Esophagus squamous epithelium (tissue), 5 donors: ENCODE measurements at regions not wholly inside any gene's neighbourhood (a gene's known extent, or its start where the extent isn't known, plus 50 kb on each side); places are given as distances from the start of the nearest gene placed in this dataset.

Source experiments
- DNase-seq: peaks from one replicate; lab custom pipeline; 2025; lab: John Stamatoyannopoulos, UW
- H3K27ac ChIP-seq, 4 donors: fragments of 200-600 bp; sonication (generic); one replicate each; pipeline ENCODE4 v1.5.1; 2016 to 2019; ENCODE audit warnings: mild to moderate bottlenecking in 1 of 4
- H3K27me3 ChIP-seq, 4 donors: fragments of 200-600 bp; sonication (generic); 1 replicate in 3 of 4; 2 replicates in 1 of 4; pipeline versions ENCODE4 v1.5.1 to v1.6.0; 2017 to 2021; ENCODE audit warnings: antibody characterized with exemption in 1 of 4
- H3K36me3 ChIP-seq, 3 donors: fragments of 200-600 bp; sonication (generic); one replicate each; pipeline ENCODE4 v1.5.1; 2016 to 2019
- H3K4me1 ChIP-seq, 3 donors: fragments of 200-600 bp; sonication (generic); one replicate each; pipeline ENCODE4 v1.5.1; 2017 to 2019
- H3K4me3 ChIP-seq, 4 donors: fragments of 200-600 bp; sonication (generic); 1 replicate in 3 of 4; 2 replicates in 1 of 4; pipeline ENCODE4 v1.5.1; 2016 to 2019; ENCODE audit warnings: mild to moderate bottlenecking in 2 of 4, moderate library complexity in 1 of 4
- H3K9me3 ChIP-seq, 3 donors: fragments of 200-600 bp; sonication (generic); one replicate each; pipeline ENCODE4 v1.5.1; 2016 to 2019
- CTCF ChIP-seq, 6 experiments: fragments of 450-650 bp in 4 of 6; fragments of 200-600 bp in 2 of 6; sonication (generic) in 2 of 6; IDR thresholded peaks; one replicate each; pipeline ENCODE4 v1.5.1; 2016 to 2019; ENCODE audit warnings: antibody characterized with exemption in 6 of 6, mild to moderate bottlenecking in 4 of 6, moderate library complexity in 4 of 6
- POLR2A ChIP-seq, 4 donors: fragments of 450-650 bp; IDR thresholded peaks; one replicate each; pipeline ENCODE4 v1.6.1; 2017; ENCODE audit warnings: antibody characterized with exemption in 4 of 4, mild to moderate bottlenecking in 4 of 4, moderate library complexity in 3 of 4
- WGBS, 2 donors: methylation state at CpG; one replicate each; pipeline ENCODE4 v1.1.5; 2018; 5-methylcytosine and 5-hydroxymethylcytosine counted together
- intact Hi-C: fragments of 100-400 bp; cut with DNase I; formaldehyde crosslinking; loops from one replicate; pipeline ENCODE4 v1.15.0; 2022
- donor health status: DM: yes; HTN: yes; CAD: no.

DNA sequence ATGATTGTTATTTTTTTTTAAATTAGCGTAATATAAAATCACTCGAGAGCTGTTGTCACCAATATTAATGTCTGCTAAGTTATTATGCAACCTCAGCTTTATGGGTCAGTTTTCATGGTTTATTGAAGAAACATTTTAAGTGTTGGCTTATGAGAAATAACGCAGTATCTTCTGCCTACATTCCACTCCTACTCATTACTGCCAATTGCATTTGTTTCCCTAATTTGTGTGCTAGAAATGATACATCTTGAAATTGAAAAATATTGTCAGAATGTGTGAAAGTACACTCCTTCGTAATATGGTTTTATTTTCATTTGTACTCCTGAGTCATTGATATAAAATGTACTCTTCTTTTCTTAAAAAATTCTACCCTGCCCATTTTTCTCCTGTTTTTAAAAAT, 333.3 kb upstream of the HSF2 start:
- TF ChIP-seq CTCF (IDR thresholded peaks at IDR 0.05) (no peak), POLR2A (IDR thresholded peaks at IDR 0.05) (no peak)
- DNase-seq, result no peak
- Histone ChIP-seq H3K4me3 (no peak overlapping the region), H3K27ac (no peak overlapping the region), H3K4me1 (peaks cover 0 to 15% (median 7%) of the 10 kb centered on the region in 3 donors), H3K36me3 (no peaks in the 10 kb centered on the region), H3K9me3 (no peaks in the 10 kb centered on the region), H3K27me3 (no peaks in the 10 kb centered on the region)
- intact Hi-C loops, result no loop called here
- WGBS, 2 donors, result 86% methylated on average over 4 of the region's 4 CpGs

DNA sequence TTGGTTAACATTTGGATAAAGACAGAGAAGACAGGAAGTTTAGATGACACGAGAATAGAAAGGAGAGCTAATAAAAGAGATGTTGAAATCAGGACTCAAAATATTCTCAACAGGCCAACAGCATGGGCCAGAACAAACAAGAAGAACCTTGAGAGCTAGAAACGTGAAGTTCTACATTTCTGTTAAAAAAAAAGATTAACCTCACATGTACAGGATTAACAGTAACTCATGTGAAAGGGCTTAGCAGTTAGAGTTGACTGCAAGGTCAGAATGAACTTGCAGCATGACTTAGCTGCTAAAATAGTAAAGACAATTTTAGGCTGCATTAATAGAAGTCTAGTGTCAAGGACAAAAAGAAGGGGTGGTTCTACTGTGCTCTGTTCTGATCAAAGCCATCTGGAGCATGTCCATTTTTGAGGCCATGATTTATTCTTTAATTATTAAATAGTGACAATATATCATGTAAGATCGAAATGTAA, 331.1 kb upstream of the HSF2 start:
- intact Hi-C loops, result no loop called here
- DNase-seq, result no peak
- Histone ChIP-seq H3K4me1 (peaks cover 0 to 15% (median 7%) of the 10 kb centered on the region in 3 donors), H3K27me3 (no peaks in the 10 kb centered on the region), H3K27ac (peak overlapping the region in 2 of 4 donors; percentile 36 to 42), H3K36me3 (no peaks in the 10 kb centered on the region), H3K9me3 (no peaks in the 10 kb centered on the region), H3K4me3 (no peak overlapping the region)
- WGBS, 2 donors, result 17 to 23% methylated on average over 3 of the region's 3 CpGs
- no peak for TF ChIP-seq CTCF (IDR thresholded peaks at IDR 0.05)
- TF ChIP-seq POLR2A (IDR thresholded peaks at IDR 0.05), result no peak

- WGBS, 2 donors, result 51 to 67% methylated on average over 4 of the region's 4 CpGs
These were observed 329.5 kb upstream of the HSF2 start for GRCh38 chr6:122069932-122070331.

DNA sequence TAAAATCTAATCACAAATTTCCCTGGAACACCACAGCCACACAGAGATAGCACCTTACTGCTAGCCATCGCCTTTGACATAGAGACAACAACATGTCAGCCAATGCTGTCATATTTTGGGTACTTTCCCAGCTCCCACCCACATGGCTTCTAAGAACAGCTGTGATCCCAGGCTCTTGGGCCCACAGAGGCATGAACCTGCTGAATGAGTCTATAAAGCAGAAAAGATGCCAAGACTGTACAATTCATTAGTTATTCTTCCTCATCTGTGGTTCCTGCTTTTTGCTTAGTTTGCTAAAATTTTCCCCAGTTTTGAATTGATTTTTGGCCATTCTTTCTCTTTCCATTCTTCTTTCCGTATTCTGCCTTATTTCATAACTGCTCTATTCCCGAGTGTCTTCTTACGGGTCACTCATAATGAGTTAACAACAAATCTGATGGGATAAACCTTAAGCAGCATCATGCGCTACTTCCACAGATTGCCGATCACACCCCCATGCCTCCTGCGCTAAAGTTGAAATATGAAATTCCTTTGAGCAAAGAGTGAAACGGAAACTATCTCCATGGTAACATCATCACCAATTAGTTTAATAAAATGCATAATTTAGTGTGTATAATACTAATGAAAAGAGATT, 327.3 kb upstream of the HSF2 start:
- TF ChIP-seq CTCF (IDR thresholded peaks at IDR 0.05) (no peak), POLR2A (IDR thresholded peaks at IDR 0.05) (no peak)
- Histone ChIP-seq H3K27me3 (no peaks in the 10 kb centered on the region), H3K9me3 (no peaks in the 10 kb centered on the region), H3K36me3 (no peaks in the 10 kb centered on the region), H3K4me3 (no peak overlapping the region), H3K4me1 (peaks cover 0 to 15% (median 7%) of the 10 kb centered on the region in 3 donors), H3K27ac (no peak overlapping the region)
- 87 to 90% methylated on average over 8 of the region's 8 CpGs for WGBS, 2 donors
- intact Hi-C loops, result no loop called here
- DNase-seq, result no peak

More at GRCh38 chr6:122069932-122070331, 329.5 kb upstream of the HSF2 start:
- no peaks in the 10 kb centered on the region for H3K9me3 ChIP-seq
- H3K27me3 ChIP-seq, result no peaks in the 10 kb centered on the region
- intact Hi-C loops, result no loop called here
- TF ChIP-seq POLR2A (IDR thresholded peaks at IDR 0.05), result no peak
- no peak for TF ChIP-seq CTCF (IDR thresholded peaks at IDR 0.05)
- no peak overlapping the region for H3K27ac ChIP-seq
- H3K36me3 ChIP-seq, result no peaks in the 10 kb centered on the region
- DNase-seq, result no peak
- H3K4me3 ChIP-seq, result no peak overlapping the region
- peaks cover 0 to 15% (median 7%) of the 10 kb centered on the region in 3 donors for H3K4me1 ChIP-seq

DNA sequence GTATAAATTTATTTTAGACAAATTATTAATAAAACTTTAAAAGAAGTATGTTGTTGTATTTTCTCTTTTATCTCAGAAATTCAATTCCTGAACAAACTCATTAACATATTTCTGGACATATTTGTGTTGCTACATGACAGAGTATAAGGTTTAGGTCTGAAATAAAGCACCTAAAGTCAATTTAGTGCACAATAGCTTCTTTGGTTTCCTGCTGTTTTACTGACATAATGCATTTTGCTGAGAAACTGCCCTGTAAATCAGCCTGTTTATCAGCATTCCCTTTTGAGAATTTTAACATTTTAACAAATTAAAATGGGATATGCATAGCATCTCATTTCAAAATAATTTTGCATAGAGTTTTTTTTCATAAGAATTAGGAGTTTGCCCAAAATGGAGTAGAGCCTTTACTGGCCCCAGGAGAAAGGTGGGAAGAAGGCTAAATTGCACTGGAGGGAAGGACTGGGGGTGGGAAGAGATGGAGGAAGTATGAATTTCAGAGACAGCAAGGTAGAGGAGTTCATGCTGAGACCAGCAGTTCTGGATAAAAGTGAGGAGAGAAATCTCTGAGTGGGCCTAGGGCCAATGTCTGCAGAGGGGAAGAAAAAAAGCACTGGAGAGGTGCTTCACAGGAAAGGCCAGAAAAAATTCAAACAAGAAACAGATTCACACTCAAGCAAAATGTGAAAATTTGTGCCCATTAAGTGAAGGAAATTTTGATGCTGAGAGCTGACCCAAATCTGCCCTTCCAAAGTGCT, 324.2 kb upstream of the HSF2 start:
- Histone ChIP-seq H3K27me3 (no peaks in the 10 kb centered on the region), H3K27ac (no peak overlapping the region), H3K4me3 (no peak overlapping the region), H3K36me3 (no peaks in the 10 kb centered on the region), H3K4me1 (no peaks in the 10 kb centered on the region), H3K9me3 (no peaks in the 10 kb centered on the region)
- DNase-seq, result no peak
- intact Hi-C loops, result no loop called here
- TF ChIP-seq CTCF (IDR thresholded peaks at IDR 0.05), result no peak
- TF ChIP-seq POLR2A (IDR thresholded peaks at IDR 0.05), result no peak
